ENCODE measurements at regions not wholly inside any gene's neighbourhood (a gene's known extent, or its start where the extent isn't known, plus 50 kb on each side); places are given as distances from the start of the nearest gene placed in this dataset.

- Histone ChIP-seq H3K9me3 (no peaks in the 10 kb centered on the region), H3K36me3 (replicated peaks in 1 of 2; ENCODE audit: insufficient read depth in 1 of 2, low read depth in 2 of 2) (no peaks in the 10 kb centered on the region), H3K4me1 (no peaks in the 10 kb centered on the region), H3K4me3 (no peak overlapping the region), H3K27ac (no peak overlapping the region), H3K27me3 (no peaks in the 10 kb centered on the region)
- intact Hi-C loops (cut with DNase I): no loop called here
- TF ChIP-seq CTCF (IDR thresholded peaks at IDR 0.05) (no peak), POLR2A (IDR thresholded peaks at IDR 0.05) (no peak)
- WGBS, 2 donors: 63 to 78% methylated on average over 1 of the region's 1 CpG
- DNase-seq (no peak), ATAC-seq (no peak)
These were observed 127.0 kb upstream of the SNX19 start for GRCh38 chr11:131043251-131043650.

GRCh38 chr11:131044851-131045250 is 128.6 kb upstream of the SNX19 start:
- H3K4me3 ChIP-seq: no peak overlapping the region
- ATAC-seq: no peak
- no peak overlapping the region for H3K27ac ChIP-seq
- DNase-seq: no peak
- no peaks in the 10 kb centered on the region for H3K27me3 ChIP-seq
- intact Hi-C loops (cut with DNase I): no loop called here
- H3K9me3 ChIP-seq: no peaks in the 10 kb centered on the region
- no peak for TF ChIP-seq POLR2A (IDR thresholded peaks at IDR 0.05)
- no peak for TF ChIP-seq CTCF (IDR thresholded peaks at IDR 0.05)
- H3K4me1 ChIP-seq: no peaks in the 10 kb centered on the region
- no peaks in the 10 kb centered on the region for H3K36me3 ChIP-seq (replicated peaks in 1 of 2; ENCODE audit: insufficient read depth in 1 of 2, low read depth in 2 of 2)
- 36 to 38% methylated on average over 7 of the region's 7 CpGs for WGBS, 2 donors

GRCh38 chr11:131052367-131052766 is 136.1 kb upstream of the SNX19 start:
- ATAC-seq (no peak), DNase-seq (no peak)
- Histone ChIP-seq H3K4me3 (no peak overlapping the region), H3K36me3 (replicated peaks in 1 of 2; ENCODE audit: insufficient read depth in 1 of 2, low read depth in 2 of 2) (no peaks in the 10 kb centered on the region), H3K27me3 (no peaks in the 10 kb centered on the region), H3K4me1 (no peaks in the 10 kb centered on the region), H3K9me3 (no peaks in the 10 kb centered on the region), H3K27ac (no peak overlapping the region)
- intact Hi-C loops (cut with DNase I): no loop called here
- no peak for TF ChIP-seq CTCF (IDR thresholded peaks at IDR 0.05)
- TF ChIP-seq POLR2A (IDR thresholded peaks at IDR 0.05): no peak
- WGBS, 2 donors: 49 to 52% methylated on average over 3 of the region's 3 CpGs

- WGBS, 2 donors: 26 to 31% methylated on average over 2 of the region's 2 CpGs
- Histone ChIP-seq H3K27ac (no peak overlapping the region), H3K4me1 (no peaks in the 10 kb centered on the region), H3K27me3 (no peaks in the 10 kb centered on the region), H3K36me3 (replicated peaks in 1 of 2; ENCODE audit: insufficient read depth in 1 of 2, low read depth in 2 of 2) (no peaks in the 10 kb centered on the region), H3K4me3 (no peak overlapping the region), H3K9me3 (no peaks in the 10 kb centered on the region)
- DNase-seq: no peak
- intact Hi-C loops (cut with DNase I): no loop called here
- ATAC-seq: no peak
- TF ChIP-seq POLR2A (IDR thresholded peaks at IDR 0.05) (no peak), CTCF (IDR thresholded peaks at IDR 0.05) (no peak)
These were observed 139.8 kb upstream of the SNX19 start for GRCh38 chr11:131056036-131056435.

- Histone ChIP-seq H3K9me3 (no peaks in the 10 kb centered on the region), H3K27ac (no peak overlapping the region), H3K27me3 (peaks cover 0 to 5% of the 10 kb centered on the region in 2 donors), H3K36me3 (replicated peaks in 1 of 2; ENCODE audit: insufficient read depth in 1 of 2, low read depth in 2 of 2) (no peaks in the 10 kb centered on the region), H3K4me1 (no peaks in the 10 kb centered on the region), H3K4me3 (no peak overlapping the region)
- ATAC-seq (no peak), DNase-seq (no peak)
- TF ChIP-seq CTCF (IDR thresholded peaks at IDR 0.05) (no peak), POLR2A (IDR thresholded peaks at IDR 0.05) (no peak)
- 30 to 32% methylated on average over 6 of the region's 6 CpGs for whole genome bisulfite sequencing, 2 donors
- intact Hi-C loops (cut with DNase I): loop anchor here (10.0 kb wide), 1 partner anchor 451 kb away; no protein-coding TSS in a partner anchor
These were observed 147.4 kb upstream of the SNX19 start for GRCh38 chr11:131063638-131064037.
